HepG2 (cell line): ENCODE measurements at regions not wholly inside any gene's neighbourhood (a gene's known extent, or its start where the extent isn't known, plus 50 kb on each side); places are given as distances from the start of the nearest gene placed in this dataset.

ENCODE experiments used
- ATAC-seq: fragments of 200-7000 bp; cut with Tn5 transposase; 3 replicates; pipeline ENCODE4 v1.9.1; 2020; ENCODE audit warnings: mild to moderate bottlenecking, moderate library complexity
- BruUV-seq: library from RNA; stranded (reverse); fragments of 400-500 nt; replicated peaks from 2 replicates; lab custom pipeline; 2021; lab: Mats Ljungman, UMichigan
- CTCF ChIA-PET: fragments of 300-600 bp; formaldehyde crosslinking; extraction: SDS; loops from one replicate; lab custom pipeline; 2021; ENCODE audit warnings: low total read pairs, inconsistent platforms, low intra/inter-chr PET ratio; lab: Yijun Ruan, JAX
- POLR2A ChIA-PET: fragments of 350-600 bp; sonication (Branson Sonifier 250); formaldehyde crosslinking; loops from one replicate; lab custom pipeline; 2020; ENCODE audit warnings: antibody characterized with exemption, inconsistent platforms; lab: Yijun Ruan, JAX
- DNase-seq: peaks from one replicate; pipeline ENCODE4 v3.0.0-alpha.2; 2015; ENCODE audit warnings: low spot score
- FAIRE-seq: peaks from 3 replicates; lab custom pipeline; 2011; peaks lifted over from hg19 to GRCh38; lab: Jason Lieb, UNC
- H2AFZ ChIP-seq: one replicate; pipeline ENCODE4 v1.6.1; 2011; ENCODE audit warnings: low read length, inconsistent platforms
- H3K27ac ChIP-seq: fragments of 300-600 bp; 3 replicates; pipeline ENCODE4 v1.8.0; 2011; ENCODE audit warnings: mixed run types, mild to moderate bottlenecking, mixed read lengths, low read length, inconsistent platforms; ENCODE audit not compliant: insufficient read depth; ENCODE audit errors: extremely low read length
- H3K27me3 ChIP-seq, 2 experiments: fragments of 200-600 bp in 1 of 2; 2 replicates in 1 of 2; 3 replicates in 1 of 2; pipeline versions ENCODE4 v1.6.0 to v1.8.0; 2011; ENCODE audit warnings: low read length in 2 of 2, mild to moderate bottlenecking in 2 of 2, moderate library complexity in 2 of 2, inconsistent platforms in 1 of 2; ENCODE audit not compliant: insufficient read depth in 2 of 2, control insufficient read depth in 1 of 2
- H3K36me3 ChIP-seq, 2 experiments: fragments of 200-600 bp in 1 of 2; replicated peaks in 1 of 2; 2 replicates in 1 of 2; 3 replicates in 1 of 2; pipeline versions ENCODE4 v1.5.1 to v1.8.0; 2011; ENCODE audit warnings: low read length in 2 of 2, inconsistent platforms in 1 of 2; ENCODE audit not compliant: insufficient read depth in 2 of 2, control insufficient read depth in 1 of 2
- H3K4me1 ChIP-seq: 2 replicates; pipeline ENCODE4 v1.5.1; 2012; ENCODE audit warnings: low read length, inconsistent platforms; ENCODE audit not compliant: insufficient read depth
- H3K4me2 ChIP-seq: 2 replicates; pipeline ENCODE4 v1.6.0; 2011; ENCODE audit warnings: low read depth, low read length, inconsistent platforms
- H3K4me3 ChIP-seq, 3 experiments: fragments of 200-600 bp in 1 of 3; sonication (generic), shearing (Covaris generic) in 1 of 3; replicated peaks in 1 of 3; 2 replicates each; pipeline ENCODE4 v1.5.1; 2011 to 2016; ENCODE audit warnings: low read length in 3 of 3, inconsistent platforms in 2 of 3, low read depth in 2 of 3, mild to moderate bottlenecking in 2 of 3, control low read depth in 1 of 3, mixed read lengths in 1 of 3; ENCODE audit not compliant: insufficient read depth in 1 of 3
- H3K79me2 ChIP-seq: one replicate; pipeline ENCODE4 v1.6.1; 2011; ENCODE audit warnings: low read length, inconsistent platforms; ENCODE audit not compliant: insufficient read depth
- H3K9ac ChIP-seq: 2 replicates; pipeline ENCODE4 v1.6.0; 2011; ENCODE audit warnings: mild to moderate bottlenecking, low read depth, low read length, inconsistent platforms; ENCODE audit not compliant: insufficient read depth
- H3K9me3 ChIP-seq: 2 replicates; pipeline ENCODE4 v1.5.1; 2012; ENCODE audit warnings: mild to moderate bottlenecking, low read length
- H4K20me1 ChIP-seq: 2 replicates; pipeline ENCODE4 v1.6.0; 2011; ENCODE audit warnings: inconsistent platforms, mild to moderate bottlenecking, low read length, moderate library complexity; ENCODE audit not compliant: insufficient read depth
- AGO2 ChIP-seq: fragments of 200-400 bp; formaldehyde crosslinking; optimal IDR thresholded peaks from 2 replicates; pipeline ENCODE3; 2017; ENCODE audit warnings: mild to moderate bottlenecking, low read depth, low read length, moderate library complexity
- PITX1 ChIP-seq: sonication (generic); formaldehyde crosslinking; IDR thresholded peaks from 2 replicates; pipeline ENCODE4 v1.5.1; 2020; ENCODE audit warnings: mild to moderate bottlenecking, missing genetic modification reagents
- STAG1 ChIP-seq: sonication (generic); formaldehyde crosslinking; IDR thresholded peaks from 2 replicates; pipeline ENCODE4 v1.4.0; 2020; ENCODE audit warnings: missing genetic modification reagents
- TCF7L2 ChIP-seq: IDR thresholded peaks from 2 replicates; pipeline ENCODE4 v1.6.1; 2011; ENCODE audit warnings: mild to moderate bottlenecking, low read depth, low read length, moderate library complexity
- ZNF296 ChIP-seq: sonication (generic); formaldehyde crosslinking; conservative IDR thresholded peaks from 2 replicates; pipeline ENCODE4 v1.5.0; 2020; ENCODE audit warnings: mild to moderate bottlenecking, missing genetic modification reagents
- ZNF644 ChIP-seq: IDR thresholded peaks from 2 replicates; pipeline ENCODE4 v1.6.1; 2016; ENCODE audit warnings: low read depth
- WGBS: methylation state at CpG from one replicate; pipeline ENCODE4 v1.1.6; 2017; ENCODE audit warnings: low lambda C conversion rate; 5-methylcytosine and 5-hydroxymethylcytosine counted together
- in situ Hi-C: cut with HindIII; loops from 2 replicates; pipeline ENCODE4 v1.10.0; 2017; ENCODE audit warnings: low pct_unique_long_range_greater_than_20kb; ENCODE audit not compliant: extremely low pct_ligation_motif_present
- intact Hi-C: fragments of 100-400 bp; cut with micrococcal nuclease; formaldehyde crosslinking; loops from one replicate; pipeline ENCODE4 v1.10.0; 2022; ENCODE audit not compliant: unreplicated experiment
- TF ChIP-seq, protein P1 (sequence below): sonication (generic); formaldehyde crosslinking; conservative IDR thresholded peaks from 2 replicates; pipeline ENCODE4 v1.4.0; 2020; ENCODE audit warnings: missing genetic modification reagents
- TF ChIP-seq, protein P2 (sequence below): IDR thresholded peaks from 2 replicates; pipeline ENCODE4 v1.6.1; 2016; ENCODE audit warnings: low read depth, control low read depth
- TF ChIP-seq, protein P3 (sequence below): sonication (generic); formaldehyde crosslinking; IDR thresholded peaks from 2 replicates; pipeline ENCODE4 v1.4.0; 2020; ENCODE audit warnings: missing genetic modification reagents, low read depth, mild to moderate bottlenecking, borderline replicate concordance

DNA sequence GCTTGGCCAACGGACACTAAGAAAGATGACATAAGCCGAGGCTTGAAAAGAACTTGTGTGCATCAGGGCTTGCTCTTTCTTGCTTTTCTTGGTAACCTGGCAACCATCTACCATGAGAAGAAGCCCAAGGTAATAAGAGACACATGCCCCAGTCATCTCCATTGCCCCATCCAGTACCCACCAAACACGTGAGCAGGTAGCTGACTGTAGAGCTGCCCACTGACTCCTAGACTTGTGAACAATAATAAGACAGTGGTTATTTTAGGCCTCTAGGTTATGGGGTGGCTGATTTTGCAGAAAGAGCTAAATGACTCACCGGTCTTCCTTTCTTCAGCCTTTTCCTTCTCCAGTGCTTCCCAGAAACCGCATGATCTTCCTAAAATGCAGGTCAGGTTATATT is 105.0 kb upstream of the JUN start:
- 100% methylated on average over 5 of the region's 5 CpGs for WGBS
- Histone ChIP-seq H3K9ac (no peak overlapping the region), H3K4me1 (peaks cover 56% of the 10 kb centered on the region), H4K20me1 (no peaks in the 10 kb centered on the region), H3K4me2 (no peak overlapping the region), H2AFZ (no peak overlapping the region), H3K4me3 (no peak overlapping the region), H3K9me3 (no peaks in the 10 kb centered on the region), H3K27ac (no peak overlapping the region), H3K36me3 (no peaks in the 10 kb centered on the region), H3K79me2 (no peaks in the 10 kb centered on the region), H3K27me3 (no peaks in the 10 kb centered on the region)
- BruUV-seq = no TSS peak
- no peak for TF ChIP-seq ZNF644
- no peak for TF ChIP-seq ZNF296 (CRISPR knock-in tag)
- no peak for TF ChIP-seq PITX1 (CRISPR knock-in tag)
- TF ChIP-seq, protein P1, sequence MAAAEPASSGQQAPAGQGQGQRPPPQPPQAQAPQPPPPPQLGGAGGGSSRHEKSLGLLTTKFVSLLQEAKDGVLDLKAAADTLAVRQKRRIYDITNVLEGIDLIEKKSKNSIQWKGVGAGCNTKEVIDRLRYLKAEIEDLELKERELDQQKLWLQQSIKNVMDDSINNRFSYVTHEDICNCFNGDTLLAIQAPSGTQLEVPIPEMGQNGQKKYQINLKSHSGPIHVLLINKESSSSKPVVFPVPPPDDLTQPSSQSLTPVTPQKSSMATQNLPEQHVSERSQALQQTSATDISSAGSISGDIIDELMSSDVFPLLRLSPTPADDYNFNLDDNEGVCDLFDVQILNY (CRISPR knock-in tag) = no peak
- TF ChIP-seq STAG1 = no peak
- TF ChIP-seq, protein P2, sequence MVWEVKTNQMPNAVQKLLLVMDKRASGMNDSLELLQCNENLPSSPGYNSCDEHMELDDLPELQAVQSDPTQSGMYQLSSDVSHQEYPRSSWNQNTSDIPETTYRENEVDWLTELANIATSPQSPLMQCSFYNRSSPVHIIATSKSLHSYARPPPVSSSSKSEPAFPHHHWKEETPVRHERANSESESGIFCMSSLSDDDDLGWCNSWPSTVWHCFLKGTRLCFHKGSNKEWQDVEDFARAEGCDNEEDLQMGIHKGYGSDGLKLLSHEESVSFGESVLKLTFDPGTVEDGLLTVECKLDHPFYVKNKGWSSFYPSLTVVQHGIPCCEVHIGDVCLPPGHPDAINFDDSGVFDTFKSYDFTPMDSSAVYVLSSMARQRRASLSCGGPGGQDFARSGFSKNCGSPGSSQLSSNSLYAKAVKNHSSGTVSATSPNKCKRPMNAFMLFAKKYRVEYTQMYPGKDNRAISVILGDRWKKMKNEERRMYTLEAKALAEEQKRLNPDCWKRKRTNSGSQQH (CRISPR knock-in tag) = no peak
- TF ChIP-seq TCF7L2 = no peak
- TF ChIP-seq AGO2 = no peak
- TF ChIP-seq, protein P3, sequence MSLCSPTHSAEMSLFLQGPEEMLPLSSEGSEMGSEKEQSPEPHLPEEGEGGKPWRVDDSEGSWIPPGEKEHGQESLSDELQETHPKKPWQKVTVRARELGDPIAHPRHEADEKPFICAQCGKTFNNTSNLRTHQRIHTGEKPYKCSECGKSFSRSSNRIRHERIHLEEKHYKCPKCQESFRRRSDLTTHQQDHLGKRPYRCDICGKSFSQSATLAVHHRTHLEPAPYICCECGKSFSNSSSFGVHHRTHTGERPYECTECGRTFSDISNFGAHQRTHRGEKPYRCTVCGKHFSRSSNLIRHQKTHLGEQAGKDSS (CRISPR knock-in tag) = no peak
- no peak for FAIRE-seq
- intact Hi-C loops = loop anchor here (10.0 kb wide), 1 partner anchor 406 kb away; the partner anchor contains the start of gene FGGY
- no peak for ATAC-seq
- CTCF ChIA-PET = no interaction called here
- POLR2A ChIA-PET = no interaction called here
- DNase-seq = no peak
- in situ Hi-C loops = no loop called here
